Stimulated activated naive CD8-positive, alpha-beta T cell treated with anti-CD3 and anti-CD28 coated beads, Interleukin-15, Interleukin-2, amounts not matched to agents 100 U/mL and 50 U/mL, for 24 hours (primary cell): ENCODE measurements at regions not wholly inside any gene's neighbourhood (a gene's known extent, or its start where the extent isn't known, plus 50 kb on each side); places are given as distances from the start of the nearest gene placed in this dataset.

Source experiments
- ATAC-seq: fragments of 150-1000 bp; cut with Tn5 transposase; one replicate; pipeline ENCODE4 v1.10.0; 2021
- DNase-seq: peaks from one replicate; pipeline ENCODE4 v3.0.0; 2021

GRCh38 chr3:13135811-13136321, 62.6 kb upstream of the IQSEC1 start:
- DNase-seq, result no peak
- no peak for ATAC-seq

DNA sequence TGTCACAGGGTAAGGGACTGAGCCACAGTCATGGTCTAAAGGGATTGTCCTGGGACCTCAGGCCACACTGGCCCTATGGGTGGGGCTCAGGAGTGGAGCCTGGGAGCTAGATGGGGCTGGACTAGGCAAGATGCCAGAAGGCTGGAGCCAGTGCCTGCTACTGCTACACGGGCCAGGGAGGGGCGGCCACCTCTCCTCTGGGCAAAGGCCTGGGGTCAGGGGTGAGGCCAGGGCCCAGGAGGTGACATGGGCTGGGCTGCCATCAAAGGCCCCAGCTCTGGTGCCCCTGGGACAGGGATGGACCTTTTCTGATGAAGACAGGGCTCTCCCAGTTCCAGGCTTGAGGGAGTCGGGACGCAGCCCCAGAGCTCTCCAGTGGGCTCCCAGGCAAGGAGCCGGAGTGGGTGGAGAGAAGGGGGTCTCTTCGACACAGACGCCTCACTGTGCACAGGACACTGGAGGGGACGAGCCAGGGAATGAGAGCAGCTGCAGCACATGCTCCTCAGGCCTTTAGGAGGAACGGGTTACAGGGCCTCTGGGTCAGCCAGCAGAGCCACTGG, 62.1 kb upstream of the IQSEC1 start:
- ATAC-seq (no peak), DNase-seq (no peak)

GRCh38 chr3:13134879-13135206, 61.6 kb upstream of the IQSEC1 start:
- ATAC-seq (no peak), DNase-seq (no peak)

GRCh38 chr3:13134166-13134878, 61.1 kb upstream of the IQSEC1 start:
- no peak for ATAC-seq

GRCh38 chr3:13133471-13133981, 60.3 kb upstream of the IQSEC1 start:
- no peak for ATAC-seq

More at GRCh38 chr3:13134166-13134878, 61.1 kb upstream of the IQSEC1 start:
- DNase-seq, result no peak

DNA sequence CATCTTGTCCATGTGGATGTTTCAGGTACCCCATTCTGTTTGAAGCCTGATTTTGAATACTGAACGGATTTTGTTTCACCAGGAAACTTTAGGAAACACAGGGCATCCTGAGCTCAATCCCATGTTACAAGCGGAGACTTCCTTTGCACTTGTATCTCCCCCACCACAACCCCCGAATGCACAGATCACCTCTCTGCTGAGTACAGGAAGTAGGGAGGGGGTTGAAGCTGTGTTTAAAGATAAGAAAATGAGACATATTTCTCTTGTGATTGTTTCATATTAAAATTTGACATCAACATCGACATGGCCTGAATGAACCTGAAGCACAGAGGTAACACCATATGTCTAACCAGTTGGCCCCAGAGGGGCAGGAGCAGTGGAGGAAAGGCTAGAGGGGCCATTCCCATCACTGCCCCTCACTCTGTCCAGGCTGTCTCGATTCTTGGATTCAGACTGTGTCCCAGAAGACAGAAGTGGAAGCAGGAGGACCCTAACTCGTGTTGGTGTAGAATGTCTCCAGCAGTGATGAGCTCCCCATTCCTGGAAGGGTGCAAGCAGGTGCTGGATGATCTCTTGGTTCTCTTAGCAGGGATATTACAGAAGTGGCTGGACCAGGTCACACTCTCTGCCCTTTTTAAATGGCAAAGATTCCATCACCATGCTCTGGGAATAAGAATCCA, 59.6 kb upstream of the IQSEC1 start:
- DNase-seq (no peak), ATAC-seq (no peak)

More at GRCh38 chr3:13133471-13133981, 60.3 kb upstream of the IQSEC1 start:
- no peak for DNase-seq

GRCh38 chr3:13132281-13132680, 59.1 kb upstream of the IQSEC1 start:
- ATAC-seq (no peak), DNase-seq (no peak)

- DNase-seq, result no peak
- ATAC-seq, result no peak
Observed at GRCh38 chr3:13130464-13131193, 57.4 kb upstream of the IQSEC1 start.

GRCh38 chr3:13125092-13126015, 52.1 kb upstream of the IQSEC1 start:
- DNase-seq, result no peak
- no peak for ATAC-seq

GRCh38 chr3:13124631-13125030, 51.4 kb upstream of the IQSEC1 start:
- DNase-seq, result no peak
- no peak for ATAC-seq

DNA sequence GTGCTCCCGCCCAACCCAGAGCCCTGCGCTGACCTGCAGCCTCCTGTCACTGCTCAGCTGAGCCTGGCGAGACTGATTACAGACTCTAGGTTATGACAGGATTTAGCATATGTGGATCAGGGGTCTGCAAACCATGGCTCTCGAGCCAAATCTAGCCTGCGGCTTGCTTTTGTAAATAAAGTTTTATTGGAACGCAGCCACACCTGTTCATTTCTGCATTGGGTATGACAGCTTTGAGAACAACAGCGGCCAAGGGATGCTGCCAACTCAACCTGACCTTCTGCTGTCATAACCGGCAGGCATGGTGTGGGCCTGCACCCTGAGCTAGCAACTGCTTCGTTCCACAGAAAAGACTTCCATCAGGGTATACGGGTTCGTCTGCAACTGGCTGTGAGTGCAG, 50.5 kb upstream of the IQSEC1 start:
- ATAC-seq (no peak), DNase-seq (no peak)

- no peak for ATAC-seq
- no peak for DNase-seq
Observed at GRCh38 chr3:13123013-13123654, 49.9 kb upstream of the IQSEC1 start.
